NT2/D1 (cell line): ENCODE measurements at regions not wholly inside any gene's neighbourhood (a gene's known extent, or its start where the extent isn't known, plus 50 kb on each side); places are given as distances from the start of the nearest gene placed in this dataset.

ENCODE experiments used
- DNase-seq: peaks from one replicate; pipeline ENCODE4 v3.0.0-alpha.2; 2011; ENCODE audit warnings: low read depth, low spot score
- H3K27me3 ChIP-seq: 2 replicates; pipeline ENCODE4 v1.6.0; 2011; ENCODE audit warnings: mild to moderate bottlenecking; ENCODE audit not compliant: insufficient read length, insufficient read depth
- H3K36me3 ChIP-seq: 2 replicates; pipeline ENCODE4 v1.6.1; 2011; ENCODE audit warnings: mild to moderate bottlenecking, low read length, mixed read lengths; ENCODE audit not compliant: insufficient read depth, insufficient read length
- H3K4me1 ChIP-seq: 2 replicates; pipeline ENCODE4 v1.5.1; 2011; ENCODE audit not compliant: insufficient read depth, insufficient read length
- H3K4me3 ChIP-seq: 2 replicates; pipeline ENCODE4 v1.5.1; 2011; ENCODE audit warnings: low read depth; ENCODE audit not compliant: insufficient read length
- H3K9ac ChIP-seq: 2 replicates; pipeline ENCODE4 v1.6.0; 2011; ENCODE audit warnings: low read depth; ENCODE audit not compliant: insufficient read length
- H3K9me3 ChIP-seq: 2 replicates; pipeline ENCODE4 v1.5.1; 2011; ENCODE audit warnings: mild to moderate bottlenecking, low read length; ENCODE audit not compliant: insufficient read depth
- SUZ12 ChIP-seq: IDR thresholded peaks from 2 replicates; pipeline ENCODE4 v1.6.1; 2011; ENCODE audit not compliant: insufficient read length, insufficient read depth; ENCODE audit errors: extremely low read depth
- YY1 ChIP-seq: IDR thresholded peaks from 2 replicates; pipeline ENCODE4 v1.6.1; 2011; ENCODE audit not compliant: insufficient read length, insufficient read depth
- ZNF274 ChIP-seq: IDR thresholded peaks from 2 replicates; pipeline ENCODE4 v1.6.1; 2011; ENCODE audit warnings: mild to moderate bottlenecking, low read depth, low read length

- TF ChIP-seq SUZ12, result no peak
- Histone ChIP-seq H3K9ac (no peak overlapping the region), H3K36me3 (no peaks in the 10 kb centered on the region)
These were observed 102.7 kb upstream of the BCL2L14 start for GRCh38 chr12:11968048-11968383.

GRCh38 chr12:11968516-11968915 lies 102.2 kb upstream of the BCL2L14 start:
- H3K27me3 ChIP-seq, result no peaks in the 10 kb centered on the region
- TF ChIP-seq YY1 (no peak), SUZ12 (no peak), ZNF274 (no peak)
- DNase-seq, result no peak
- no peaks in the 10 kb centered on the region for H3K9me3 ChIP-seq
- H3K4me3 ChIP-seq, result no peak overlapping the region
- H3K36me3 ChIP-seq, result no peaks in the 10 kb centered on the region
- no peak overlapping the region for H3K9ac ChIP-seq
- no peaks in the 10 kb centered on the region for H3K4me1 ChIP-seq

More at GRCh38 chr12:11968048-11968383, 102.7 kb upstream of the BCL2L14 start:
- no peaks in the 10 kb centered on the region for H3K27me3 ChIP-seq
- no peaks in the 10 kb centered on the region for H3K9me3 ChIP-seq
- H3K4me3 ChIP-seq, result no peak overlapping the region
- H3K4me1 ChIP-seq, result no peaks in the 10 kb centered on the region
- DNase-seq, result no peak

GRCh38 chr12:11969437-11970154 lies 101.1 kb upstream of the BCL2L14 start:
- Histone ChIP-seq H3K4me1 (no peaks in the 10 kb centered on the region), H3K9me3 (no peaks in the 10 kb centered on the region), H3K9ac (no peak overlapping the region), H3K27me3 (no peaks in the 10 kb centered on the region), H3K36me3 (no peaks in the 10 kb centered on the region), H3K4me3 (no peak overlapping the region)
- TF ChIP-seq YY1 (no peak), ZNF274 (no peak), SUZ12 (no peak)
- peak; percentile 61 for DNase-seq

- Histone ChIP-seq H3K4me1 (no peaks in the 10 kb centered on the region), H3K27me3 (no peaks in the 10 kb centered on the region), H3K9me3 (no peaks in the 10 kb centered on the region), H3K4me3 (no peak overlapping the region), H3K9ac (no peak overlapping the region), H3K36me3 (no peaks in the 10 kb centered on the region)
- TF ChIP-seq YY1 (no peak), SUZ12 (no peak), ZNF274 (no peak)
- DNase-seq, result peak; percentile 40
These were observed 100.6 kb upstream of the BCL2L14 start for GRCh38 chr12:11970155-11970520.

- TF ChIP-seq YY1, result no peak
- no peak for TF ChIP-seq SUZ12
- TF ChIP-seq ZNF274, result no peak
These were observed 97.3 kb upstream of the BCL2L14 start for GRCh38 chr12:11973396-11973795.

GRCh38 chr12:11976005-11976404 lies 94.7 kb upstream of the BCL2L14 start:
- H3K9me3 ChIP-seq, result no peaks in the 10 kb centered on the region

More at GRCh38 chr12:11973396-11973795, 97.3 kb upstream of the BCL2L14 start:
- no peak overlapping the region for H3K4me3 ChIP-seq
- no peaks in the 10 kb centered on the region for H3K36me3 ChIP-seq
- no peaks in the 10 kb centered on the region for H3K4me1 ChIP-seq
- no peak overlapping the region for H3K9ac ChIP-seq
- H3K27me3 ChIP-seq, result no peaks in the 10 kb centered on the region
- no peak for DNase-seq
- H3K9me3 ChIP-seq, result no peaks in the 10 kb centered on the region

GRCh38 chr12:11978726-11979384 lies 91.9 kb upstream of the BCL2L14 start:
- Histone ChIP-seq H3K4me3 (no peak overlapping the region), H3K9me3 (no peaks in the 10 kb centered on the region), H3K4me1 (no peaks in the 10 kb centered on the region), H3K27me3 (no peaks in the 10 kb centered on the region), H3K9ac (no peak overlapping the region), H3K36me3 (no peaks in the 10 kb centered on the region)
- TF ChIP-seq ZNF274, result no peak
- TF ChIP-seq YY1, result no peak
- TF ChIP-seq SUZ12, result no peak
- no peak for DNase-seq

More at GRCh38 chr12:11976005-11976404, 94.7 kb upstream of the BCL2L14 start:
- no peak for TF ChIP-seq YY1
- TF ChIP-seq SUZ12, result no peak
- TF ChIP-seq ZNF274, result no peak
- H3K36me3 ChIP-seq, result no peaks in the 10 kb centered on the region
- H3K27me3 ChIP-seq, result no peaks in the 10 kb centered on the region
- H3K4me3 ChIP-seq, result no peak overlapping the region
- DNase-seq, result no peak
- H3K9ac ChIP-seq, result no peak overlapping the region
- no peaks in the 10 kb centered on the region for H3K4me1 ChIP-seq
